Sigmoid colon (tissue), 6 donors: ENCODE measurements at regions not wholly inside any gene's neighbourhood (a gene's known extent, or its start where the extent isn't known, plus 50 kb on each side); places are given as distances from the start of the nearest gene placed in this dataset.

Experiments
- DNase-seq: peaks from one replicate; pipeline ENCODE4 v3.0.0-alpha.2; 2019
- H3K27ac ChIP-seq, 4 donors: fragments of 200-600 bp; sonication (generic); one replicate each; pipeline ENCODE4 v1.5.1; 2016 to 2019; ENCODE audit warnings: mild to moderate bottlenecking in 1 of 4
- H3K27me3 ChIP-seq, 3 donors: fragments of 200-600 bp; sonication (generic); one replicate each; pipeline ENCODE4 v1.5.1; 2019; ENCODE audit warnings: mild to moderate bottlenecking in 1 of 3
- H3K36me3 ChIP-seq, 4 donors: fragments of 200-600 bp; sonication (generic); one replicate each; pipeline ENCODE4 v1.5.1; 2016 to 2019
- H3K4me1 ChIP-seq, 4 donors: fragments of 200-600 bp; sonication (generic); one replicate each; pipeline ENCODE4 v1.5.1; 2017 to 2019
- H3K4me3 ChIP-seq, 4 donors: fragments of 200-600 bp; sonication (generic); one replicate each; pipeline ENCODE4 v1.5.1; 2017 to 2019; ENCODE audit warnings: mild to moderate bottlenecking in 2 of 4, moderate library complexity in 1 of 4
- H3K9me3 ChIP-seq, 4 donors: fragments of 200-600 bp in 3 of 4; sonication (generic) in 3 of 4; one replicate each; pipeline versions ENCODE4 v1.5.1 to v1.6.1; 2013 to 2019
- EP300 ChIP-seq, 4 donors: sonication (generic); formaldehyde crosslinking; IDR thresholded peaks; one replicate each; pipeline ENCODE4 v1.6.1; 2017; ENCODE audit warnings: antibody characterized with exemption in 4 of 4
- POLR2A ChIP-seq, 2 donors: fragments of 450-650 bp; IDR thresholded peaks; one replicate each; pipeline ENCODE4 v1.6.1; 2016; ENCODE audit warnings: antibody characterized with exemption in 2 of 2, mild to moderate bottlenecking in 2 of 2, moderate library complexity in 2 of 2
- POLR2AphosphoS5 ChIP-seq, 4 donors: sonication (generic); formaldehyde crosslinking; IDR thresholded peaks; one replicate each; pipeline ENCODE4 v1.6.1; 2017; ENCODE audit warnings: antibody characterized with exemption in 4 of 4
- WGBS, 2 donors: extraction: QIAGEN DNeasy Blood & Tissue Kit; methylation state at CpG; one replicate each; pipeline ENCODE4 v1.1.7; 2013; 5-methylcytosine and 5-hydroxymethylcytosine counted together
- intact Hi-C: fragments of 100-400 bp; cut with DNase I; formaldehyde crosslinking; loops from one replicate; pipeline ENCODE4 v1.15.1; 2023
- TF ChIP-seq, protein P1 (sequence below), 4 experiments: fragments of 450-650 bp in 3 of 4; fragments of 200-600 bp in 1 of 4; IDR thresholded peaks; one replicate each; pipeline ENCODE4 v1.5.1; 2016 to 2019; ENCODE audit warnings: antibody characterized with exemption in 4 of 4, mild to moderate bottlenecking in 3 of 4, moderate library complexity in 2 of 4
- donor health status: healthy with polysubstance abuse.
- donor health status: healthy.

DNA sequence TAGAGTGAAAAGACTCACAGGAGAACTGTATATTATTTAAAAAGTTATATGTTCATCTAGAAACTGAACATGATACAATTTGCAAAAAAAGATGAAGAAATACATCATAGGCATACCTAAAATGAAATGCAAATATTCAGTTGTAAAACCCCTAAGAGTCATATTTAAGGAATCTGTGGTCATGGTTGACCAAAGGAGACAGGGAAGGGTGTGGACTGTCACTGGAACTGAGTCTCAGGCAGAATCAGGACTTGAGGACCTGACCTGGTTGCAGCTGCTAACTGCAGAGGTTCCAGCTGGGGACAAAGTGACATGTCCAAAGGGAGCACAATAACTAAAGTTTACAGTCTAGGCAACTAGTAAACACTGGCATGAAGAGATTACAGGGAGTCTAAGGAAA lies 211.3 kb upstream of the RAG2 start:
- Histone ChIP-seq H3K4me1 (no peaks in the 10 kb centered on the region), H3K4me3 (no peak overlapping the region), H3K27me3 (no peaks in the 10 kb centered on the region), H3K9me3 (no peaks in the 10 kb centered on the region), H3K36me3 (no peaks in the 10 kb centered on the region), H3K27ac (no peak overlapping the region)
- intact Hi-C loops = no loop called here
- TF ChIP-seq EP300 (IDR thresholded peaks at IDR 0.05) = no peak
- TF ChIP-seq POLR2A (IDR thresholded peaks at IDR 0.05) = no peak
- TF ChIP-seq, protein P1, sequence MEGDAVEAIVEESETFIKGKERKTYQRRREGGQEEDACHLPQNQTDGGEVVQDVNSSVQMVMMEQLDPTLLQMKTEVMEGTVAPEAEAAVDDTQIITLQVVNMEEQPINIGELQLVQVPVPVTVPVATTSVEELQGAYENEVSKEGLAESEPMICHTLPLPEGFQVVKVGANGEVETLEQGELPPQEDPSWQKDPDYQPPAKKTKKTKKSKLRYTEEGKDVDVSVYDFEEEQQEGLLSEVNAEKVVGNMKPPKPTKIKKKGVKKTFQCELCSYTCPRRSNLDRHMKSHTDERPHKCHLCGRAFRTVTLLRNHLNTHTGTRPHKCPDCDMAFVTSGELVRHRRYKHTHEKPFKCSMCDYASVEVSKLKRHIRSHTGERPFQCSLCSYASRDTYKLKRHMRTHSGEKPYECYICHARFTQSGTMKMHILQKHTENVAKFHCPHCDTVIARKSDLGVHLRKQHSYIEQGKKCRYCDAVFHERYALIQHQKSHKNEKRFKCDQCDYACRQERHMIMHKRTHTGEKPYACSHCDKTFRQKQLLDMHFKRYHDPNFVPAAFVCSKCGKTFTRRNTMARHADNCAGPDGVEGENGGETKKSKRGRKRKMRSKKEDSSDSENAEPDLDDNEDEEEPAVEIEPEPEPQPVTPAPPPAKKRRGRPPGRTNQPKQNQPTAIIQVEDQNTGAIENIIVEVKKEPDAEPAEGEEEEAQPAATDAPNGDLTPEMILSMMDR (IDR thresholded peaks at IDR 0.05) = no peak
- TF ChIP-seq POLR2AphosphoS5 (IDR thresholded peaks at IDR 0.05) = no peak
- DNase-seq = no peak

DNA sequence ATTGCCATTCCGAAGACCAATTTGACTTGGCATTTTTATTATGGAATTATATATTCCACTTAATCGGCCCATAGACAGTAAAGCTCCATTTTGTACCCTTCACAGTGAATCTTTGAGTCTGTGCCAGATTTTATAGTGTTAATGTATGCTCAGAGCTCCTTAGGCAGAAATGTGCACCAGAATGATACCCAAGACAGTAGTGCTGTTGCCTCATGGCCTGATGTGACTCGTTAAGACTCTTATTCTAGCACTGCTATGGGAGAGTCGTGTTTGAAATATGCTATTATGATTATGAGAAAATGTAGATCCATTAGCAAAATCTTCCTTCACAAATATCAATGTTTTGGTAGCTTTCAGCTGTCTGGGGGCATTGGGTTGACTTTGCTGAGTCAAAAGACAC lies 209.8 kb upstream of the RAG2 start:
- Histone ChIP-seq H3K4me3 (no peak overlapping the region), H3K4me1 (no peaks in the 10 kb centered on the region), H3K27me3 (no peaks in the 10 kb centered on the region), H3K36me3 (no peaks in the 10 kb centered on the region), H3K27ac (no peak overlapping the region), H3K9me3 (no peaks in the 10 kb centered on the region)
- 71 to 79% methylated on average over 4 of the region's 4 CpGs for WGBS, 2 donors
- intact Hi-C loops = no loop called here
- DNase-seq = no peak
- TF ChIP-seq POLR2AphosphoS5 (IDR thresholded peaks at IDR 0.05) (no peak), EP300 (IDR thresholded peaks at IDR 0.05) (no peak), POLR2A (IDR thresholded peaks at IDR 0.05) (no peak)
- TF ChIP-seq, protein P1 (IDR thresholded peaks at IDR 0.05) = no peak

DNA sequence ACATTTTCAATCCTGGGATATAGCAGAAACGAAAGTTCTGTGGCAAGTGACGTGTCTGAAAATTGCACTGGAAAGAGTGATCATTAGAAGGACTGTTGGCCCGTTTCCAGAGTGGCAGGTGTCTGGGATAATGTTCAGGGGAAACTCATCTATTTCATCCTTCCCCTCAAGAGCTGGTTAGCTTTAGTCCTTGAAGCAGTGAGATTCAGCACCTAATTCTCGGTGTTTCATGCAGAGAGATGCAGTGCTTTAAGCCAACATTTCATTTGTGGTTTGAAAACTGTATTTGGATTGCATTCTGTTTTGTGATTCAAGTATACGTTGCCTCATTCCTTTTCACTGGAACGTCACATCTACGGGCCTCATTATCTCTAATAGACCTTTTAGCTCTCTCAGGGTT lies 205.0 kb upstream of the RAG2 start:
- Histone ChIP-seq H3K4me3 (no peak overlapping the region), H3K27ac (no peak overlapping the region), H3K9me3 (no peaks in the 10 kb centered on the region), H3K36me3 (no peaks in the 10 kb centered on the region), H3K4me1 (no peaks in the 10 kb centered on the region), H3K27me3 (no peaks in the 10 kb centered on the region)
- 39 to 76% methylated on average over 7 of the region's 7 CpGs for WGBS, 2 donors
- TF ChIP-seq POLR2A (IDR thresholded peaks at IDR 0.05) (no peak), POLR2AphosphoS5 (IDR thresholded peaks at IDR 0.05) (no peak), EP300 (IDR thresholded peaks at IDR 0.05) (no peak)
- TF ChIP-seq, protein P1 (IDR thresholded peaks at IDR 0.05) = no peak
- no peak for DNase-seq
- intact Hi-C loops = no loop called here

DNA sequence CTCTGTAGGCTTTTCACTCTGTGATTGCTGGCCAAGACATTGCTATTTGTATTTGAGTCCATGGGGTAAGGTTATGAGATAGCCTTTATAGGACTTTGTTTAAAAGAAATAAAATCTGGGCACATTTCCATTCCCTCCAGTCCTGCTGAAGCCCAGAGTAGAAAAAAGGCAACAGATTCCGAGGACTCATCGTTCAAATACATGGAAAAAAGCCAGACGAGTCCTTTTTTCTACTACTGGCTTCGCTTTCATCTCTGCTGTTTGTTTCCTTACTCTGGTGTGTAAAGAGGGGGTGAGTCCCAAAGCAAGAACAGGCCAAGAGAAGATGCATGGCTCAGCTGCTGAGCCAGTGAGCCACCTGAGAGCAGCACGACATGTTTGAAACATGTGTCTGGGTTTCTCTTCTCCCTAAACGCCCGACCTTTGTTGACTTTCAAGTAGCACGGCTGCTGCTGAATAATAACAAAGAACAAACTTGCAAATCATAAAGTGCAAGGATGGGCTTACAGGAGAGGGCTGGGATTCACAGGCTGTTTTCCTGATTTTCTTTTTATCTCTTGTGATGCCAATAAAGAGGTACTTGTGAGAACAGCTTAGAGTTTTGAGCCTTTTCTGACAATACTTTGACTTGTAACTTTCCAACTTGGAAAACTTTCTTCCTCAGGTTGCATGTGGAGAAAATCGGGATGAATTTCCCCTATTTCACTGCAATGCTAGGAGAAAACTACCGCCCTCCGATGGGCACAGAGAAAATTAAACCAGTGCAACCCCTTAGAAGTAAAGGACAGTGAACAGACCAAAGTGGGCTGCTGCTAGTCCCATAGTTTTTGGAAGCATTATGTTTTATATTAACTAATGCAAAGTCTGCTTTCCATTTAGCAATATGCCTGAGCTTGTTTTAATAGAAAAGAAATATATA lies 195.2 kb upstream of the RAG2 start:
- Histone ChIP-seq H3K4me1 (peaks cover 0 to 21% (median 8%) of the 10 kb centered on the region in 4 donors), H3K36me3 (no peaks in the 10 kb centered on the region), H3K4me3 (peak overlapping the region in 2 of 4 donors; percentile 9 to 30), H3K27ac (peak overlapping the region in 2 of 4 donors; percentile 22 to 50), H3K9me3 (no peaks in the 10 kb centered on the region), H3K27me3 (no peaks in the 10 kb centered on the region)
- no peak for DNase-seq
- 6 to 29% methylated on average over 11 of the region's 11 CpGs for WGBS, 2 donors
- TF ChIP-seq, protein P1 (IDR thresholded peaks at IDR 0.05) = no peak
- no peak for TF ChIP-seq EP300 (IDR thresholded peaks at IDR 0.05)
- no peak for TF ChIP-seq POLR2A (IDR thresholded peaks at IDR 0.05)
- TF ChIP-seq POLR2AphosphoS5 (IDR thresholded peaks at IDR 0.05) = no peak
- intact Hi-C loops = no loop called here
